Neural cell (in vitro differentiated cells): ENCODE measurements at regions not wholly inside any gene's neighbourhood (a gene's known extent, or its start where the extent isn't known, plus 50 kb on each side); places are given as distances from the start of the nearest gene placed in this dataset.

Source experiments
- CTCF ChIP-seq: fragments of 450-650 bp; IDR thresholded peaks from 2 replicates; pipeline ENCODE4 v1.5.1; 2014; ENCODE audit warnings: antibody characterized with exemption, mild to moderate bottlenecking, moderate library complexity; ENCODE audit not compliant: poor library complexity, severe bottlenecking
- EP300 ChIP-seq: fragments of 450-650 bp; conservative IDR thresholded peaks from 2 replicates; pipeline ENCODE4 v1.6.1; 2014; ENCODE audit warnings: antibody characterized with exemption, mild to moderate bottlenecking, moderate library complexity; ENCODE audit not compliant: poor library complexity, severe bottlenecking
- EZH2 ChIP-seq: fragments of 200-600, 300-800 bp; shearing (Covaris generic), sonication (generic); IDR thresholded peaks from 2 replicates; pipeline ENCODE4 v1.6.1; 2014; ENCODE audit warnings: antibody characterized with exemption, low read length, borderline replicate concordance, mild to moderate bottlenecking; ENCODE audit not compliant: insufficient read depth, poor library complexity, severe bottlenecking
- POLR2AphosphoS5 ChIP-seq: IDR thresholded peaks from 2 replicates; pipeline ENCODE4 v1.6.1; 2012
- RAD21 ChIP-seq: fragments of 450-650 bp; conservative IDR thresholded peaks from 2 replicates; pipeline ENCODE4 v1.6.1; 2014; ENCODE audit warnings: antibody characterized with exemption, mild to moderate bottlenecking, moderate library complexity
- REST ChIP-seq: IDR thresholded peaks from 2 replicates; pipeline ENCODE4 v1.6.1; 2012; ENCODE audit warnings: borderline replicate concordance

- TF ChIP-seq CTCF (no peak), REST (no peak), RAD21 (no peak), EZH2 (no peak), POLR2AphosphoS5 (no peak), EP300 (no peak)
These were observed 85.3 kb upstream of the MAF start for GRCh38 chr16:79685871-79686270.
